SH-SY5Y (cell line): ENCODE measurements at regions not wholly inside any gene's neighbourhood (a gene's known extent, or its start where the extent isn't known, plus 50 kb on each side); places are given as distances from the start of the nearest gene placed in this dataset.

Source experiments
- GATA2 ChIP-seq: IDR thresholded peaks from 2 replicates; pipeline ENCODE4 v1.6.1; 2011; ENCODE audit warnings: mild to moderate bottlenecking, low read depth, low read length
- GATA3 ChIP-seq: IDR thresholded peaks from 2 replicates; pipeline ENCODE4 v1.6.1; 2011; ENCODE audit warnings: low read depth, mild to moderate bottlenecking, low read length, moderate library complexity

DNA sequence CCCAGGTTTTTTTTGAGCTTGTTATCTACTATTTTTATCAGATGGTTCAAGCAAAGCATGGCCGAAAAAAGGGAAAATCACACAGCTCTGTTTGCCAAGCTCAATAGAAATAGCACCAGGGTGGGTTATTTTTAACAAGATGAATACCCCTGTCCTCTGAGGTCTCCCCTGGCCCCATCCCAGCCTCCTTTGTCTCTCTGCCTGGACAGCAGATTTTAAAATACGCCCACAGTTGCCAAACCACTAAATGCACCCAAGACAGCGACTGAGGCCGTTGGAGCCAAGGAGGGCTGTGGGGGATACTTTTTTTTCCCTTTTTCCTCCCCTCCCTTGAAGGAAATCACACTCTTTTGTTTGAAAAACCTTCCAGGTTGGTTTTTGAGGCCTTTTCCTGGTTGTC is 106.6 kb downstream of the VEGFA start:
- no peak for TF ChIP-seq GATA3
- no peak for TF ChIP-seq GATA2

- no peak for TF ChIP-seq GATA3
Measured at GRCh38 chr6:43875849-43876572, 106.0 kb downstream of the VEGFA start.

GRCh38 chr6:43874814-43875590 is 105.0 kb downstream of the VEGFA start:
- TF ChIP-seq GATA3 (no peak), GATA2 (no peak)

DNA sequence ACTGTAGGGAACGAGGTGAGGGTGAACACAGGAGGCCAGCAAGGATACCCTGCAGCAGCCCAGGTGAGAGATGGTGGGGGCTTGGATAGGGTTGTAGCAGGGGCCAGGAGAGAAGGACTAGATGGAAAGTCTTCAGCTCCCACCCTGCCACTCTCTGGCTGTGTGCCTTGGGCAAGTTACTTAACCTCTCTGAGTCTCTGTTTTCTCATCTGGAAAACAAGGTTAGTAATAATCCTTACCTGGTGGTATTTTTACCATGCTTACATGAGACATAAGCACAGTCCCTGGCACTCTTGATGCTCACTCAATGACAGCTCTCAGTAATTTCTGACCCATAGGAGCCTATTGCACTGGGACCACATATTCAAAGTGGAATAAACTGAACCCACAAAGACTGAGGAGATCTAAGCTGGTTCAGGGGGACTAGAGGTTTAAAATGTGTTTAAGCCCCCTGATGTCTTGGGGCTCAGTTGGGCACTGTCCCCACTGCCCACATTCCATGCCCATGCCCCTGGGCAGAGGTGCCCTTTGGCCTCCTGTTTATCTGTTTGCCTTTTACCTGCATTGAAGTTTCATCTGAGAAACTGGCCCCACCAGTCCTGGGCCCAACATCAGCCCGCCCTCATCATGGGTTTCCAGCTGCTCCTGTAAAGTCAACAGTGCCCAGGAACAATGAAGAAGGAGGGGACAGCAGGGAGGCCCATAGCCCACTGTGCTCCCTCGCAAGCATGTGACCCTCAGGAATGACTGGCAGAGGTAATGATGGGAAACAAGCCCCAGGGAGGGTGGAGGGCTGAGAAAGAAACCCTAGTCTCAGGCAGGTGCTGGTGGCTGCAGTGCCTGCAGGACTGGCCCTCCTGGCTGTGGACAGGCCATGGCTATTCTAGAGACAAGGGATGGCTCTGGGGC is 104.0 kb downstream of the VEGFA start:
- no peak for TF ChIP-seq GATA3
- no peak for TF ChIP-seq GATA2

DNA sequence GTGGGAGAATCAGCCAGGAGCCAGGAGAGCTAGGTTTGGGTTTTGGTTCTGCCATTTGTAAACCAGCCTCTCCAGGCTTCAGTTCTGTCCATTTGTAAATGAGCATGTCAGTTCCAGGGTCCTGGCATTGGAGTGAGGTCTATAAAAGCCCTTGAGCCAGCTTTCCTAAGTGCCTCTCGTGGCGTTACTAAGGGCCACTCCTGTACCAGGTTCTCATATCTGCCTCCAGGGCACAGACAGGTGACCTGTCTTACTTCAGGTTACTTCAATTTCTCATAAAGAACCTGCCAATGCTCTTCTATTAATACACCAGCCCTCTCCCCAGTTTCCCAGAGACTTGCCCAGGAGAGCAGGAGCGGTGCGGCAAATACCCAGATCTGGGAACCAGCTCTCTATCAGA is 101.9 kb downstream of the VEGFA start:
- TF ChIP-seq GATA3 (no peak), GATA2 (no peak)

DNA sequence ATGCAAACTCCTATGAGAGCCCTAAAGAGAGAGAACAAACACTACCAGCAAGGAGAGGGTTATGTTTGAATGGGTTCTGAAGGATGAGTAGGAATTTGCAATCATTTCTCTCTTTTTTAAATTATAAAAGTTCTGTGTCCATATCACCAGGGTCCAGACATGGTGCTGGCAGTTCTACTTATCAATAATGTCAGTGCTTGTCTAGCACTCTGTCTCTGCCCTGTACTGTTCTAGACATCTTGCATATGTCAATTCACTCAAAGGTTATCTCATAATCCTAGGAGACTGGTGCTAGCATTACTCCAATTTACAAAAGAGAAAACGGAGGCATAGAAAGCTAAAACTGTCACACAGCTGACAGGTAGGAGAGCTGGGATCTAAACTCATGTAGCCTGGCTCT is 101.3 kb downstream of the VEGFA start:
- TF ChIP-seq GATA2 (no peak), GATA3 (no peak)

GRCh38 chr6:43870660-43871061 is 100.7 kb downstream of the VEGFA start:
- TF ChIP-seq GATA3 (no peak), GATA2 (no peak)

- TF ChIP-seq GATA2 = no peak
- no peak for TF ChIP-seq GATA3
Measured at GRCh38 chr6:43869792-43870659, 100.0 kb downstream of the VEGFA start.

DNA sequence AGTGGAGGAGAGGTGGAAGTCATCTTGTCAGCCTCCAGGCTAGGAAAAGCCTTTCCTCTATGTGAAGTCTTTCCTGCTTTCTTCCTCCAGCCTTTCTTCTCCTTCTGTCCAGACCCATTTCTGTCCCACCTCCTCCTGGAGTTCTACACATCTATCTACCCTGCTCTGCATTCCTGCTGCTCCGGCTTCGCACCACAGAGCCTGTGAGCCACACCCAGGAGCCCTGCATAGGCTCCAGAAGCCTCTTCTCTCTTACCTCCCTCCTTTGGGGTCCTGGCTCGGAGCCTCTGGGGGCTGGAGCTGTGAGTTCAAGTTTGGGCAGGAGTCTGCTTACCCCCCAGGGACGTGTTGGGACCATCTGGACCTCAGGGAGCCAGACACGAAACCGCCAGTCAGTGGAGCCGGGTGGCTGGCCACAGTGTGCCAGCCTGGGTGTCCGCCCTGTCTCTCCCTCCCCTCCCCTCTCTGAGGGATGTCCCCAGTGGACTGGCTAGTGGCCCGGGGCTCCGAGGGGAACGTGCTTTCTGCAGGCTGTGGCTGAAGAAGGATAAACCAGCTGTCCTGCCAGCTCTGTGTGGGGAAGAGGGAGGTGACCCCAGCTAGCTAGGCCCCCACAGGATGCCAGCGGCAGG is 99.2 kb downstream of the VEGFA start:
- TF ChIP-seq GATA2 (no peak), GATA3 (no peak)

DNA sequence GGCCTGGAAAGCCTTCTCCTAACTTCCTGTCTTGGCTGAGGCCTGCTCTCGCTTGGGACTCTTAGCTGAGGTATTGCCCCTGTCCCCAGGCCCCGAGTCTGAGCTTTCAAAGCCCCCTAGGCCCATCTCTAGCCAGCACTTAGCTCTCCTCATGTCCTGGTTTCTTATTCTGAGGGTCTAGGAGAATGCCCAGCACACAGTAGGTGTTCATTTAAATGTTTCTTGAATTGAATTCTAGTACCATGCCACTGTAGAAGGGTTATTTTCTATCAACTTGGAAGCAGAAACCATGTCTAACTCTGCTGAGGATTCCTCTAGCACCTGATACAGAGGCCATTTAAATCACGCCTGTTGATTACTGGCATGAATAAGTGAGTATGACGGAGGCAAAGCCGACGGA is 98.5 kb downstream of the VEGFA start:
- no peak for TF ChIP-seq GATA2
- TF ChIP-seq GATA3 = no peak

- no peak for TF ChIP-seq GATA2
Measured at GRCh38 chr6:43867996-43868395, 98.0 kb downstream of the VEGFA start.

- TF ChIP-seq GATA3 (no peak), GATA2 (no peak)
Measured at GRCh38 chr6:43867246-43867645, 97.2 kb downstream of the VEGFA start.

- TF ChIP-seq GATA2 (no peak), GATA3 (no peak)
Measured at GRCh38 chr6:43865932-43866645, 96.1 kb downstream of the VEGFA start.
